ENCODE measurements at regions not wholly inside any gene's neighbourhood (a gene's known extent, or its start where the extent isn't known, plus 50 kb on each side); places are given as distances from the start of the nearest gene placed in this dataset.
A peak's percentile ranks its signal among the peaks of the same experiment; 100 is the strongest.

DNA sequence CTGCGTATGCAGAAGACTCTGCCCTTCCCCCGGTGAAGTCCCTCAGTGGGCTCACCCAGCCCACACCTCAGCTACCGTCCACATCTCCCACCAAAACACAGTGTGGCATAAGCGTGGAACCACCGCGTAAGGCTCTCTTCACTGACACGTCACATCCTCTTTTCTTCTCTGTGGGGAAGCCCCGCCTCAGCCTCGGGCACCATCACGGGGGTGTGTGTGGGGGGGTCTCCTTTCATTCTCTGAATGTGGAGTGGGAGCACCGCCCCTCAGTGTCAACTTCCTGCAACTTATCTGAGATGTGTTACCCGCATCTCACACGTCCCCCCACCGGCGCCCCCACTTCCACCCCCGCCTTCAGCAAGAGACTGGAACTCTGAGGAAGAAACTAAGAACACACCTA, 388.4 kb upstream of the JARID2 start:
- peak; percentile 54 for DNase-seq (ENCODE audit: low spot score)

GRCh38 chr6:14858808-14859207, 387.1 kb upstream of the JARID2 start:
- DNase-seq (ENCODE audit: low spot score) = no peak

DNA sequence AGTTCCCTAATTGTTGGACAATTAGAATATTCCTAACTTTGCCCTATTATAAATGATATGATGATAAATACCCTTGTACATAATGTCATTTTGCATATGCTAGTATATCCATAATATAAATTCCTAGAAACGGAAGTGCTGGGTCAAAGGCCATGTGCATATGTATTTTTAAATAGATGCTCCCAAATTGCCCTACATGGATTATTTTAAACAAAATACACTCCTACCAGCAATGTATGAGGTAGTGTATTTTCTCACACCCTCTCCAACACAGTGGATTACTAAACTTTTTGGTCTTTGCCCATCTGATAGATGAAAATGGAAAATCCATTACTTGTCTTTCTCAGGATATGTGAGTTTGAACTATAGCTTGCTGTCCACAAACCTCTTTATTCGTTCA, 385.1 kb upstream of the JARID2 start:
- no peak for DNase-seq (ENCODE audit: low spot score)

DNA sequence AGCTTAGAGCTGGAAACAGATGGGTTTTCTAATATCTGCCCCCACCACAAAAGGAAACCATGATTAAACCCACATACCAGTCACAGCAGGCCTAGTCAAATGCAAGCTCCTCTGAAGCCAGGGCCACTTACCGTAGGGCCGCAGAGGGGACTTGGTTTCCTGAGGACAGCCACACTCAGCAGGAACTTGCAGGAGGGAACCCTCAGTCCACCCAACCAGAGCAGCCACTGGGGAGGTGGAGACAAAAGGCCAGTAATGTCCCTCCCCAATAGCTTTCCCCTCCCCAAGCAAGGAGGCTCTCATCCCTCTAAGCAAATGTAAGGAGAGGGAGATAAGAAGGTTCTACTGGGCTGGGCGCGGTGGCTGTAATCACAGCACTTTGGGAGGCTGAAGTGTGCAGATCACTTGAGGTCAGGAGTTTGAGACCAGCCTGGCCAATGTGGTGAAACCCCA, 384.4 kb upstream of the JARID2 start:
- no peak for DNase-seq (ENCODE audit: low spot score)

DNA sequence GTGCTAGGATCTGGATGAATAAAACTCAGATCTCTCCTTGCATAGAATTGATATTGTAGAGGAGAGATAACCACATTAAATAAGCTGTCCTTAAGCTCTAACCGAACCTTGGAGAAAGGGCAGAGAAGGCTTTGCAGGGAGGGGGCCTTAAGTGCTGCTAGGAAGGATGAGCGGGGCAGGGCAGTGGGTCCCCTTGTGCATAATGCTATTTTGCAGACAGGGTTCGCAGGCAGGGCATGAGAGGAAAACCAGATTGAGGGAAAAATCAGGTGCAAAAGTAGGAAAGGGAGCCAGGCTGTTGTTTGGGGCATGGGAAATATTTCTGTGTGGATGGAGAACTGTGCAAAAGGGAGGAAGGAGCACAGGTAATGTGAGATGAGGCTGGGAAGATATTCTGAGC, 383.0 kb upstream of the JARID2 start:
- DNase-seq (ENCODE audit: low spot score) = no peak

- DNase-seq (ENCODE audit: low spot score) = no peak
These were observed 381.7 kb upstream of the JARID2 start for GRCh38 chr6:14863902-14864850.

DNA sequence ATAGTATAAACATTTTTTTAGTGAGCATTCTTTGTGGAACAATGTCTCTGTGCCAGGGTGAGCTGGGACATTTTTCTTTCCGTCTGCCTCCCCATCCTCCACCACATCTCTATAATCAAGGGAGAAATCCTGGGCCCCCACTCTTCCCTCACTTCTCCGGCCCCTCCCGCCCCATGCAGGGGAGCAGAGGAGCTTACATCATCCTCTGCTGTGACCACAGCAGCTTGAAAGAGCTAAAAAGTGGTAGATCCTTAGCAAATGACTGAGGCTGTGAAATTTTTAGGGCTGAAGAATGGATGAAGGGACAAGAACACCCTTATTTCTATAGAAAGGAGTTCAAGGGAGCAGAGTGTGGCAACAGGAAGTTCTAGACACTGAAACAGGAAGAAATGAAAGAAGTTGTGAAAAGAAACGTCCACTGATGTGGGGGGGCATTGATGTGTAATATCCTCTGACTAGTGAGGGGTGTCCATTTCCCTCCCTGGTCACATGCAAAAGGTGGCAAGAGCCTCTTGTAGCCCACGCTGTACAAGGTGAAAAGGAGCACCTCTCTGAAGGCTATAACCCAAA, 380.3 kb upstream of the JARID2 start:
- no peak for DNase-seq (ENCODE audit: low spot score)

DNA sequence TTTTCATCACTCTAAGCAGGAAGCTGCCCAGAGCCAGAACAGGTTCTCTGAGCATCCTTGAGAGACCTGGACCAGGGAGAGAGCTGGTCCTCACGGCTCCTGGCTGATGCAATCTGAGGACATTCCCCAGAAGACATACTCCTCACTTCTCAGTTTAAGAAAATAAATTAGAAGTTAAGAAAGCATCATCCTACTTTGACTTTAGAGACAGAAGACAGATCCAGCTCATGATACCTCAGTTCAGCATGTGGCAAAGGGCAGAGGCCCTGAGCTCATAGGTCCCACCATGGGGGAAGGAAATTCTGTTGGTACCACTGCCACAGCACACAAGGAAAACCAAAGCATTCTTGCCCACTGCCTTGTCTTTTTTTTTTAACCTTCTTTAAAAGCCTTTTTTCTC, 378.1 kb upstream of the JARID2 start:
- DNase-seq (ENCODE audit: low spot score) = no peak

GRCh38 chr6:14871221-14871620, 374.6 kb upstream of the JARID2 start:
- DNase-seq (ENCODE audit: low spot score) = no peak

DNA sequence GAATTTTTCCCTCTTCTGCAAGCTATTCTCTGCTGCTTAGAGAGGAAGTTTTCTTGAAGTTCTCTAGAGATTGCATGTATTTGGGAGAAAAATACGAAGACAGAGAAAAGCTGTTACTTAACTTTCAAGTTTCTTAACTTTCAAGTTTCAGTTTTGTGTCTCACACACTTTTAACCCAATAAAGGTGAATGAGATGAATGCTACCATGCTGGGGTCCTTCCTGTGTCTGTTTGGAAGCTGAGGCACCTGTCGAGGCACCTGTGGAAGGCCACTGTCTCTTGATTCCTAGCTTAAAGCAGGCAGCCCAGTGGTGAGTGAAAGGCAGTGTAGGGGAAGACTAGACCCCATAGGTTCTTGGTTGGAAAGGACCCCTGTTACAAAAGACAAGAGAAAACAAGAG, 372.8 kb upstream of the JARID2 start:
- no peak for DNase-seq (ENCODE audit: low spot score)

- no peak for DNase-seq (ENCODE audit: low spot score)
These were observed 372.0 kb upstream of the JARID2 start for GRCh38 chr6:14873781-14874441.

GRCh38 chr6:14874975-14875480, 370.8 kb upstream of the JARID2 start:
- no peak for DNase-seq (ENCODE audit: low spot score)

DNA sequence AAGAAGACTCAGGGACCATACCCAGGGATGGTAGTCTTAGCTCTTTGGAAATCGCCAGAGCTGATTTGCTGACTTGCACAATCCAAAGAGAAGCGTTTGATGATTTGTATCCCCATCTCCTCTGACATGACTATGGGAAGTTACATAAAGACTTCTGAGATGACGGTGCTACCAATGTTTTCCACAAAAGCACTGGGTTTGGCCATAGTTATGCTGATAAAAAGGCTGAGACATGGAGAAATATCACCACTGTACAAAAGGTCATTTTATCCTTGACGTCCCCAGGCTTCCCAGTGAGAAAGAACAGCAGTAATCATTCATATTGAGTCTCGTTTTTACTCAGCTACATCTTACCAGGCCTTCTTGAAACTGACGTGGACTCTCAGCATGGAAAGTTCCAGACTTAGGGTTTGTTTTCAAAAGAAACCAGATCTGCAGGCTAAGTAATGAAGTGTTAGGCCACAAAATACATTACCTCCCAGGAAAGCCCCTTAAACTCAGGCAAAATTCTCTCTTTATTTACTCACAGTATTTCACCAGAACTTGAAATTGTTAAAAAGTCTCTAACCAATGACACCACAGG, 370.3 kb upstream of the JARID2 start:
- DNase-seq (ENCODE audit: low spot score) = no peak

- DNase-seq (ENCODE audit: low spot score) = peak; percentile 62
These were observed 368.9 kb upstream of the JARID2 start for GRCh38 chr6:14876778-14877613.

DNA sequence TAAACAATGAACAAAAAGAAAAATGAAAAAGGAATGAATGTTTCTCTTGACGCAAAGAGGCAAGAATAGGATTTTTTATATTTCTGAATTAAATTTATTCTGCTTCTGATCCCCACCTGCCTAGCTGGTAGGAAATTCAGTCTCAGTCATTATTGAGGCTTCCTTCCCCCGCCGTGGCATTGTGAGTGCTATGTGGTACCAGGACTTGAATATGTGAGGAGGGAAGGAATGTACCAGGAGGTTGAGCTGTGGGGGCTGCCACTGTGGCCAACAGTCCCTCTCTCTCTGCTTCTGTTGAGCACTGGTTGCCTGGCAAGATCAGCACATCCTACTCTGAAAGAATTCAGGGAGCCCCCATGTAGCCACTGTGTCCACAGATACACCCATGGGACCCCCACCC, 368.1 kb upstream of the JARID2 start:
- DNase-seq (ENCODE audit: low spot score) = no peak

GRCh38 chr6:14880052-14880451, 365.8 kb upstream of the JARID2 start:
- DNase-seq (ENCODE audit: low spot score) = no peak

DNA sequence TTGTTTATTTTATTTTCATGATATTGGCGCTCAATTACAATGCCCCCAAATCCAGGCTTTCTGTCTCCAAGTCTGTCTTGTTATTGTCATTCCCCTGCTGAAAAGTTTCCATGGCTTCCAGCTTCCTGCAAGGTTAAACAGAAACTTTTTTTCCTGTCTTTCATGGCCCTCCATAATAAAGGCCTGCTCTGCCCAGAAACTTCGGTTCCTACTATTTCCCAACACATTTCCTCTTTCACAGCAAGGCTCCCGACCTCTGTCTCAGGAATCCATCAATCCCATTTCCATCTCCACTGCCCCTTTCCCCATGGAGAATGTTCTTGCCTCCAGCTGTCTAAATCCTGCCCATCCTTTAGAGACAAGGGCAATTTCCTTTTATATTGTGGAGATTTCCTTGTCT, 365.2 kb upstream of the JARID2 start:
- DNase-seq (ENCODE audit: low spot score) = no peak

GRCh38 chr6:14881398-14881797, 364.5 kb upstream of the JARID2 start:
- DNase-seq (ENCODE audit: low spot score) = no peak

DNA sequence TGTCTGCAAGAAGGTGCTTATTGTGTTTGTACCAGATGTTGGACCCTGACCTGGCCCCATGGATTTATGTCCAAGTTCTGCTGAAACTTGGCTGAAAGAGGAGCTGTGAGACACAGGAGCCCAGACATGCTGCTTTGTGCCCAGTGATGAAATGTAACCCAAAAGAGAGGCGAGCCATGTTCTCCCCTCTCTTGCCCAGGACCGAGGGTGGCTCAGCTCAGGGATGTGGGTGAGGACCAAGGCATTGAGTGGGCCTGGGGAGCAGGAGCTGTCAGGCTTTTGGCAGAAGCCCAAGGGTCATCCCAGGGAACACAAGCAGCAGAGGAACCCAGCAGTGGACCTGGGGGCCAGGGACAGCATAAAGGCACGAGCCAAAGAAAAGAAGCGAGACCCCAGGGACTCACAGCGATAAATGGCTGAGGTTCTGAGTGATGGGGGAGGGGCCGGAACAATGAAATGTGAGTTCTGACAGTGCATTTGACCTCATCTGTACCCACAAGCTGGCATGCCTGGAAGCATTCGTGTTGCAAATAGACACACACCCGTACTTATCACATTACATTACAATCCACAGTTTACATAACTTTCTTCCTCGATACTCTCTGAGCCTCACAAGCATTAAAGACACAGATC, 363.4 kb upstream of the JARID2 start:
- no peak for DNase-seq (ENCODE audit: low spot score)

DNA sequence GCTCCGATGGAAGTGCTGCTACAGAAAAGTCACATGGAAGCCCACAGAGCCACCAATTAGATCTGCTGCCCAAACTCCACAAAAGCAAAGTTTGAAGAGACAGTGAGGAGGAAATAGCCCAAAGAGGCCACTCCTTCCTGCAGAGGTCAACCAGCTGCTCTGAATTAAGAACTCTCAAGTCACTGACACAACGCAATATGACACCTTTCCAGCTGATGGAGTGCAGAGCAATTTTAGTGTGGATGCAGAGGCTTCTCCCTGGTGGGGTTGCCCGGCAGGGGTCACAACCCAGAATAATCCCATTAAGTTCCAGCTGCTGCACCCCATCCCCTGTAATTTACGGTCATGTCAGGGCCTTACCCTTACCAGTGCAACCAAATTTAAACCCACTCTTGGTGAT, 361.9 kb upstream of the JARID2 start:
- no peak for DNase-seq (ENCODE audit: low spot score)

GRCh38 chr6:14885498-14885897, 360.4 kb upstream of the JARID2 start:
- DNase-seq (ENCODE audit: low spot score) = no peak
